ENCODE measurements at regions not wholly inside any gene's neighbourhood (a gene's known extent, or its start where the extent isn't known, plus 50 kb on each side); places are given as distances from the start of the nearest gene placed in this dataset.

GRCh38 chr5:89384391-89384790, 501.4 kb upstream of the MEF2C start:
- TF ChIP-seq EP300 (IDR thresholded peaks at IDR 0.05) (no peak), POLR2AphosphoS5 (IDR thresholded peaks at IDR 0.05) (no peak), POLR2A (IDR thresholded peaks at IDR 0.05) (no peak)
